H1 (cell line): ENCODE measurements at regions not wholly inside any gene's neighbourhood (a gene's known extent, or its start where the extent isn't known, plus 50 kb on each side); places are given as distances from the start of the nearest gene placed in this dataset.

Experiments used
- PHF8 ChIP-seq: fragments of 200-600 bp; sonication (generic); conservative IDR thresholded peaks from 2 replicates; pipeline ENCODE4 v1.7.1; 2012; ENCODE audit warnings: low read depth, mild to moderate bottlenecking, inconsistent platforms, low read length, moderate library complexity
- POLR2A ChIP-seq, 2 experiments: IDR thresholded peaks; 1 replicate in 1 of 2; 2 replicates in 1 of 2; pipeline ENCODE4 v1.6.1; 2011; ENCODE audit warnings: low read depth in 2 of 2, low read length in 2 of 2, mild to moderate bottlenecking in 2 of 2; ENCODE audit errors: control extremely low read depth in 1 of 2
- SAP30 ChIP-seq: fragments of 300-600 bp; sonication (generic); IDR thresholded peaks from 2 replicates; pipeline ENCODE4 v1.7.1; 2012; ENCODE audit warnings: low read length, moderate library complexity, mild to moderate bottlenecking, inconsistent platforms; ENCODE audit not compliant: insufficient read depth, insufficient replicate concordance
- SIN3A ChIP-seq, 2 experiments: IDR thresholded peaks in 1 of 2; conservative IDR thresholded peaks in 1 of 2; 2 replicates each; pipeline ENCODE4 v1.6.1; 2011 to 2012; ENCODE audit warnings: low read length in 2 of 2, improper control_type of control experiment in 1 of 2, low read depth in 1 of 2, mild to moderate bottlenecking in 1 of 2

- TF ChIP-seq POLR2A (IDR thresholded peaks at IDR 0.05; ENCODE audit: control extremely low read depth in 1 of 2, low read depth in 2 of 2, low read length in 2 of 2) (no peak), PHF8 (no peak), SAP30 (no peak), SIN3A (conservative IDR thresholded peaks at IDR 0.05 in 1 of 2, IDR thresholded peaks at IDR 0.05 in 1 of 2; ENCODE audit: low read depth in 1 of 2, low read length in 2 of 2) (no peak)
Observed at GRCh38 chr13:64850017-64850416, 2380.1 kb downstream of the PCDH9 start (continued).
